B cell (primary cell): ENCODE measurements at regions not wholly inside any gene's neighbourhood (a gene's known extent, or its start where the extent isn't known, plus 50 kb on each side); places are given as distances from the start of the nearest gene placed in this dataset.

Experiments
- ATAC-seq: fragments of 200-7000 bp; cut with Tn5 transposase; one replicate; pipeline ENCODE4 v1.10.0; 2021; ENCODE audit warnings: low read depth, mild to moderate bottlenecking, moderate number of reproducible peaks, moderate library complexity
- CTCF ChIA-PET: fragments of 350-600 bp; sonication (Branson Sonifier 250); formaldehyde crosslinking; loops from one replicate; lab custom pipeline; 2021; ENCODE audit warnings: antibody characterized with exemption, inconsistent platforms; lab: Charles Lee
- POLR2A ChIA-PET: fragments of 350-600 bp; sonication (Branson Sonifier 250); formaldehyde crosslinking; loops from one replicate; lab custom pipeline; 2021; ENCODE audit warnings: antibody characterized with exemption; lab: Charles Lee
- DNase-seq: peaks from one replicate; pipeline ENCODE4 v3.0.0; 2013
- H2AFZ ChIP-seq: 2 replicates; pipeline ENCODE4 v1.6.1; 2012; ENCODE audit warnings: mild to moderate bottlenecking, low read depth, low read length; ENCODE audit not compliant: insufficient read depth, poor library complexity, severe bottlenecking
- H3K27ac ChIP-seq, 2 donors: 1 replicate in 1 of 2; 2 replicates in 1 of 2; pipeline ENCODE4 v1.5.1; 2012 to 2013; ENCODE audit warnings: low read length in 2 of 2, mild to moderate bottlenecking in 2 of 2, moderate library complexity in 1 of 2
- H3K27me3 ChIP-seq, 4 experiments: fragments of 200-600 bp in 1 of 4; sonication (generic) in 1 of 4; replicated peaks in 1 of 4; 1 replicate in 2 of 4; 2 replicates in 2 of 4; pipeline versions ENCODE4 v1.6.1 to v1.7.0; 2013 to 2016; ENCODE audit warnings: low read length in 3 of 4, mild to moderate bottlenecking in 2 of 4, mixed read lengths in 1 of 4, moderate library complexity in 1 of 4; ENCODE audit not compliant: insufficient read depth in 4 of 4, control insufficient read depth in 3 of 4; ENCODE audit errors: control extremely low read depth in 1 of 4
- H3K36me3 ChIP-seq, 2 experiments: replicated peaks in 1 of 2; 1 replicate in 1 of 2; 2 replicates in 1 of 2; pipeline versions ENCODE4 v1.6.1 to v1.7.1; 2013; ENCODE audit warnings: low read length in 1 of 2; ENCODE audit not compliant: insufficient read depth in 2 of 2, control insufficient read depth in 1 of 2; ENCODE audit errors: control extremely low read depth in 1 of 2, extremely low read depth in 1 of 2
- H3K4me1 ChIP-seq, 2 donors: fragments of 200-600 bp in 1 of 2; sonication (generic) in 1 of 2; 1 replicate in 1 of 2; 2 replicates in 1 of 2; pipeline versions ENCODE4 v1.5.1 to v1.6.1; 2013 to 2017; ENCODE audit warnings: low read length in 2 of 2; ENCODE audit not compliant: control insufficient read depth in 2 of 2, insufficient read depth in 2 of 2
- H3K4me2 ChIP-seq: replicated peaks from 2 replicates; pipeline ENCODE3; 2012; ENCODE audit warnings: mild to moderate bottlenecking, low read depth, low read length; ENCODE audit not compliant: poor library complexity, severe bottlenecking
- H3K4me3 ChIP-seq, 5 experiments: fragments of 200-600 bp in 1 of 5; sonication (generic) in 1 of 5; 1 replicate in 3 of 5; 2 replicates in 2 of 5; pipeline versions ENCODE4 v1.5.1 to v1.7.0; 2011 to 2016; ENCODE audit warnings: low read length in 4 of 5, mild to moderate bottlenecking in 4 of 5, low read depth in 2 of 5, control low read depth in 1 of 5, moderate library complexity in 1 of 5; ENCODE audit not compliant: insufficient read depth in 1 of 5; ENCODE audit errors: control extremely low read depth in 1 of 5, extremely low read depth in 1 of 5
- H3K79me2 ChIP-seq: fragments of 200-600 bp; sonication (generic); one replicate; pipeline ENCODE4 v1.6.0; 2016; ENCODE audit warnings: low read length; ENCODE audit not compliant: control insufficient read depth, insufficient read depth
- H3K9ac ChIP-seq: fragments of 200-600 bp; sonication (generic); 2 replicates; pipeline ENCODE4 v1.6.1; 2017; ENCODE audit warnings: mild to moderate bottlenecking, low read length, moderate library complexity
- H3K9me3 ChIP-seq, 3 donors: one replicate each; pipeline versions ENCODE4 v1.6.1 to v1.7.1; 2013; ENCODE audit warnings: low read length in 2 of 3; ENCODE audit not compliant: control insufficient read depth in 2 of 3, insufficient read depth in 1 of 3; ENCODE audit errors: control extremely low read depth in 1 of 3
- H4K20me1 ChIP-seq: 2 replicates; pipeline ENCODE4 v1.6.0; 2012; ENCODE audit warnings: mild to moderate bottlenecking, low read length; ENCODE audit not compliant: insufficient read depth, control insufficient read depth, poor library complexity, severe bottlenecking
- H3K27ac Mint-ChIP-seq: one replicate; pipeline ENCODE4 v1.8.0; 2021; ENCODE audit warnings: mixed read lengths
- H3K27me3 Mint-ChIP-seq: one replicate; pipeline ENCODE4 v1.8.0; 2021; ENCODE audit warnings: mixed read lengths
- H3K4me1 Mint-ChIP-seq: one replicate; pipeline ENCODE4 v1.8.0; 2021; ENCODE audit warnings: mixed read lengths
- H3K4me3 Mint-ChIP-seq: one replicate; pipeline ENCODE4 v1.8.0; 2021; ENCODE audit warnings: mixed read lengths
- H3K9me3 Mint-ChIP-seq: one replicate; pipeline ENCODE4 v1.8.0; 2022; ENCODE audit warnings: mixed read lengths; ENCODE audit not compliant: insufficient read depth
- EZH2 ChIP-seq: IDR thresholded peaks from 2 replicates; pipeline ENCODE4 v1.6.1; 2012; ENCODE audit warnings: borderline replicate concordance, low read depth, mild to moderate bottlenecking, moderate library complexity, low read length; ENCODE audit not compliant: insufficient read depth, poor library complexity, severe bottlenecking
- WGBS: methylation state at CpG from one replicate; pipeline ENCODE4 v1.1.5; 2013; ENCODE audit warnings: missing lambda C conversion rate; ENCODE audit not compliant: insufficient coverage; 5-methylcytosine and 5-hydroxymethylcytosine counted together
- intact Hi-C: fragments of 100-400 bp; cut with micrococcal nuclease; formaldehyde crosslinking; loops from one replicate; pipeline ENCODE4 v1.10.0; 2022
- TF ChIP-seq, protein P1 (sequence below): fragments of 200-600 bp; IDR thresholded peaks from one replicate; pipeline ENCODE4 v1.8.0; 2022; ENCODE audit warnings: antibody characterized with exemption, mild to moderate bottlenecking

DNA sequence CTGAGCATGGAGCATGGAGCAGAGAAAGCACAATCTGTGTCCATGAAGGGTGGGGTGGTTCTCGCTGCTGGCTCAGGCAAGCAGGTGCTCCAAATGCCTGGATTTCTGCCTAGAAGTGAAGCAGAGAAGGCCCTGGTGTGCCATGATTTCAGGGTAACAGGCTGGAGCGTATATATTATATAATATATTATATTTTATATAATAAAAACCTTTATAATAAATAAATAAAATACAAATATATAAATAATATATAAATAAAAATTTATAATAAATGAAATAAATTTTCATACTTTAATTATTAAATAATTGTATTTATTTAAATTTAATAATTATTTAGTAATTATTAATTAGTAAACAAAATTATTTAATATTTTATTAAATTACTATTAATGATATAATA is 707.4 kb upstream of the COX7C start:
- H3K79me2 ChIP-seq: no peaks in the 10 kb centered on the region
- CTCF ChIA-PET: no interaction called here
- no peaks in the 10 kb centered on the region for H3K9me3 Mint-ChIP-seq

DNA sequence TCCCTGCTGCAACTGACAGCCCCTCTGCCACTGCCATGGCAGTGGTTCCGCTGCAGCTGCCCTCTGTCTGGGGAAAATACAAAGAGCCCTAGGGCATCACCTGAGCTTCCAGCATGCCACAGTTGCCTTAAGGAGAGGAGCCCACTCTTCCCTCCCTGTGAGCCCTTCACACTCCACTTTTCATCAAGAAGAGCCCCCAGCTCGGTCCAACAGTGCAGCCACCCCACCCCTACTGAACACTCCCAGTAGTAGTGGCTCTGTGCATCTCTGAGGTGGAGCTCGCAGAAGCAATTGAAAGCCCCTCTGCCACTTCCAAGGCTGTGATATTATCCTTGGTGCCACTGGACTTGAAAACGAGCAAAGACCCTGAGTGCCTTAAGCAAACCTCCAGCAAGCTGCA is 696.8 kb upstream of the COX7C start:
- ChIA-PET CTCF (no interaction called here), POLR2A (no interaction called here)
- Histone ChIP-seq H4K20me1 (no peaks in the 10 kb centered on the region), H3K36me3 (no peaks in the 10 kb centered on the region), H3K4me1 (no peaks in the 10 kb centered on the region), H2AFZ (no peak overlapping the region), H3K27me3 (no peaks in the 10 kb centered on the region), H3K4me2 (no peak overlapping the region), H3K27ac (no peak overlapping the region), H3K79me2 (no peaks in the 10 kb centered on the region), H3K9me3 (peaks cover 0 to 16% (median 0%) of the 10 kb centered on the region in 3 donors), H3K4me3 (no peak overlapping the region), H3K9ac (no peak overlapping the region)
- ATAC-seq: no peak
- Mint-ChIP-seq H3K27me3 (no peaks in the 10 kb centered on the region), H3K9me3 (peaks cover 4% of the 10 kb centered on the region), H3K4me3 (no peak overlapping the region), H3K4me1 (no peaks in the 10 kb centered on the region), H3K27ac (no peak overlapping the region)
- intact Hi-C loops: no loop called here
- 78% methylated on average over 3 of the region's 4 CpGs for WGBS
- no peak for DNase-seq
- TF ChIP-seq EZH2: no peak
- TF ChIP-seq, protein P1, sequence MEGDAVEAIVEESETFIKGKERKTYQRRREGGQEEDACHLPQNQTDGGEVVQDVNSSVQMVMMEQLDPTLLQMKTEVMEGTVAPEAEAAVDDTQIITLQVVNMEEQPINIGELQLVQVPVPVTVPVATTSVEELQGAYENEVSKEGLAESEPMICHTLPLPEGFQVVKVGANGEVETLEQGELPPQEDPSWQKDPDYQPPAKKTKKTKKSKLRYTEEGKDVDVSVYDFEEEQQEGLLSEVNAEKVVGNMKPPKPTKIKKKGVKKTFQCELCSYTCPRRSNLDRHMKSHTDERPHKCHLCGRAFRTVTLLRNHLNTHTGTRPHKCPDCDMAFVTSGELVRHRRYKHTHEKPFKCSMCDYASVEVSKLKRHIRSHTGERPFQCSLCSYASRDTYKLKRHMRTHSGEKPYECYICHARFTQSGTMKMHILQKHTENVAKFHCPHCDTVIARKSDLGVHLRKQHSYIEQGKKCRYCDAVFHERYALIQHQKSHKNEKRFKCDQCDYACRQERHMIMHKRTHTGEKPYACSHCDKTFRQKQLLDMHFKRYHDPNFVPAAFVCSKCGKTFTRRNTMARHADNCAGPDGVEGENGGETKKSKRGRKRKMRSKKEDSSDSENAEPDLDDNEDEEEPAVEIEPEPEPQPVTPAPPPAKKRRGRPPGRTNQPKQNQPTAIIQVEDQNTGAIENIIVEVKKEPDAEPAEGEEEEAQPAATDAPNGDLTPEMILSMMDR: no peak

More for the DNA sequence above, 707.4 kb upstream of the COX7C start:
- ATAC-seq (no peak), DNase-seq (no peak)
- Histone ChIP-seq H3K4me2 (no peak overlapping the region), H3K9me3 (no peaks in the 10 kb centered on the region), H3K27me3 (no peaks in the 10 kb centered on the region), H3K9ac (no peak overlapping the region), H3K36me3 (no peaks in the 10 kb centered on the region), H3K4me1 (no peaks in the 10 kb centered on the region), H3K27ac (no peak overlapping the region), H4K20me1 (no peaks in the 10 kb centered on the region), H3K4me3 (no peak overlapping the region), H2AFZ (no peak overlapping the region)
- Mint-ChIP-seq H3K27me3 (no peaks in the 10 kb centered on the region), H3K4me1 (no peaks in the 10 kb centered on the region), H3K4me3 (no peak overlapping the region), H3K27ac (no peak overlapping the region)
- POLR2A ChIA-PET: no interaction called here
- WGBS: 83% methylated on average over 1 of the region's 2 CpGs
- TF ChIP-seq, protein P1: no peak
- no peak for TF ChIP-seq EZH2
- intact Hi-C loops: no loop called here
